Esophagus muscularis mucosa (tissue), 4 donors: ENCODE measurements at regions not wholly inside any gene's neighbourhood (a gene's known extent, or its start where the extent isn't known, plus 50 kb on each side); places are given as distances from the start of the nearest gene placed in this dataset.
"Not testable (repeated sequence)": the region's sequence is repeated elsewhere in the genome, so short reads cannot be mapped to it uniquely, and the experiment has no call there.

ENCODE experiments used
- DNase-seq: peaks from one replicate; pipeline ENCODE4 v3.0.0-alpha.2; 2017; ENCODE audit errors: extremely low spot score
- H3K27ac ChIP-seq, 4 donors: fragments of 200-600 bp; sonication (generic); replicated peaks in 1 of 4; 1 replicate in 3 of 4; 2 replicates in 1 of 4; pipeline ENCODE4 v1.5.1; 2016 to 2019; ENCODE audit warnings: mild to moderate bottlenecking in 1 of 4
- H3K27me3 ChIP-seq, 4 donors: fragments of 200-600 bp; sonication (generic); one replicate each; pipeline versions ENCODE4 v1.5.1 to v1.6.0; 2016 to 2019
- H3K36me3 ChIP-seq, 4 donors: fragments of 200-600 bp; sonication (generic); one replicate each; pipeline ENCODE4 v1.5.1; 2016 to 2019
- H3K4me1 ChIP-seq, 4 donors: fragments of 200-600 bp; sonication (generic); one replicate each; pipeline ENCODE4 v1.5.1; 2016 to 2019
- H3K4me3 ChIP-seq, 4 donors: fragments of 200-600 bp; sonication (generic); 1 replicate in 2 of 4; 2 replicates in 2 of 4; pipeline ENCODE4 v1.5.1; 2016 to 2019; ENCODE audit warnings: mild to moderate bottlenecking in 4 of 4, moderate library complexity in 1 of 4
- H3K9me3 ChIP-seq, 4 donors: fragments of 200-600 bp; sonication (generic); 1 replicate in 3 of 4; 2 replicates in 1 of 4; pipeline ENCODE4 v1.5.1; 2016 to 2019
- EP300 ChIP-seq: sonication (generic); formaldehyde crosslinking; IDR thresholded peaks from one replicate; pipeline ENCODE4 v1.6.1; 2017; ENCODE audit warnings: antibody characterized with exemption
- POLR2A ChIP-seq: fragments of 450-650 bp; IDR thresholded peaks from one replicate; pipeline ENCODE4 v1.6.1; 2017; ENCODE audit warnings: antibody characterized with exemption, moderate library complexity, mild to moderate bottlenecking, low read depth
- POLR2AphosphoS5 ChIP-seq, 2 donors: sonication (generic); formaldehyde crosslinking; IDR thresholded peaks; one replicate each; pipeline ENCODE4 v1.6.1; 2017; ENCODE audit warnings: antibody characterized with exemption in 2 of 2
- WGBS: methylation state at CpG from one replicate; pipeline ENCODE4 v1.1.5; 2018; 5-methylcytosine and 5-hydroxymethylcytosine counted together
- intact Hi-C: fragments of 100-400 bp; cut with DNase I; formaldehyde crosslinking; loops from one replicate; pipeline ENCODE4 v1.15.1; 2023
- TF ChIP-seq, protein P1 (sequence below), 3 experiments: fragments of 200-600 bp in 2 of 3; fragments of 450-650 bp in 1 of 3; sonication (generic) in 2 of 3; IDR thresholded peaks; one replicate each; pipeline ENCODE4 v1.5.1; 2017 to 2019; ENCODE audit warnings: antibody characterized with exemption in 3 of 3, mild to moderate bottlenecking in 2 of 3, moderate library complexity in 1 of 3

DNA sequence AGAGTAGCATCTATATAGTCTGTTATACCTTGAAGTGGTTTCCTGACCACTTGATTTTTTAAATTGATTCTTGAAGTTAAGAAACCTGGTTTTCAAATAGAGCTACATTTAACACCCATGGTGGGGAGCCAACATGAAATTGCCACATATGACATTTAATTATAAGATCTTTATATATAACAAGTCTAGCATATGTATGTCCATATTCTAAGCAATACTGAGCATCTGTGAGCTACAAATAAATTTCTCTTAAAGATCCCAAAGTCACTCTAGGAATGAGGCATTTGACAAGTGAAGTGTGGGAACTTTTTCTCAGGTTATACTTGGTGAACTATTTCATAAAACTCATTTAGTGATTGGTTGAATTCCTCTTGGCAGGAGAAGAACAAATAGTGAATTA is 132.5 kb downstream of the RPL10L start:
- no peaks in the 10 kb centered on the region for H3K4me1 ChIP-seq
- DNase-seq, result no peak
- H3K9me3 ChIP-seq, result no peaks in the 10 kb centered on the region
- TF ChIP-seq, protein P1, sequence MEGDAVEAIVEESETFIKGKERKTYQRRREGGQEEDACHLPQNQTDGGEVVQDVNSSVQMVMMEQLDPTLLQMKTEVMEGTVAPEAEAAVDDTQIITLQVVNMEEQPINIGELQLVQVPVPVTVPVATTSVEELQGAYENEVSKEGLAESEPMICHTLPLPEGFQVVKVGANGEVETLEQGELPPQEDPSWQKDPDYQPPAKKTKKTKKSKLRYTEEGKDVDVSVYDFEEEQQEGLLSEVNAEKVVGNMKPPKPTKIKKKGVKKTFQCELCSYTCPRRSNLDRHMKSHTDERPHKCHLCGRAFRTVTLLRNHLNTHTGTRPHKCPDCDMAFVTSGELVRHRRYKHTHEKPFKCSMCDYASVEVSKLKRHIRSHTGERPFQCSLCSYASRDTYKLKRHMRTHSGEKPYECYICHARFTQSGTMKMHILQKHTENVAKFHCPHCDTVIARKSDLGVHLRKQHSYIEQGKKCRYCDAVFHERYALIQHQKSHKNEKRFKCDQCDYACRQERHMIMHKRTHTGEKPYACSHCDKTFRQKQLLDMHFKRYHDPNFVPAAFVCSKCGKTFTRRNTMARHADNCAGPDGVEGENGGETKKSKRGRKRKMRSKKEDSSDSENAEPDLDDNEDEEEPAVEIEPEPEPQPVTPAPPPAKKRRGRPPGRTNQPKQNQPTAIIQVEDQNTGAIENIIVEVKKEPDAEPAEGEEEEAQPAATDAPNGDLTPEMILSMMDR (IDR thresholded peaks at IDR 0.05), result no peak
- TF ChIP-seq POLR2AphosphoS5 (IDR thresholded peaks at IDR 0.05) (no peak), EP300 (no peak), POLR2A (no peak)
- H3K4me3 ChIP-seq, result no peak overlapping the region
- intact Hi-C loops, result no loop called here
- H3K36me3 ChIP-seq, result no peaks in the 10 kb centered on the region
- no peaks in the 10 kb centered on the region for H3K27me3 ChIP-seq
- no peak overlapping the region for H3K27ac ChIP-seq

- H3K9me3 ChIP-seq, H3K27ac ChIP-seq, intact Hi-C loops, DNase-seq, H3K36me3 ChIP-seq, H3K4me1 ChIP-seq, H3K27me3 ChIP-seq, H3K4me3 ChIP-seq: not testable (repeated sequence)
- 93% methylated on average over 8 of the region's 13 CpGs for WGBS
Observed at GRCh38 chr14:46508752-46509151, 142.8 kb downstream of the RPL10L start.

GRCh38 chr14:46499521-46499920 is 152.1 kb downstream of the RPL10L start:
- no peaks in the 10 kb centered on the region for H3K27me3 ChIP-seq
- no peaks in the 10 kb centered on the region for H3K4me1 ChIP-seq
- H3K27ac ChIP-seq, result no peak overlapping the region
- intact Hi-C loops, result no loop called here
- H3K36me3 ChIP-seq, result no peaks in the 10 kb centered on the region
- H3K4me3 ChIP-seq, result no peak overlapping the region
- DNase-seq, result no peak
- TF ChIP-seq EP300, result no peak
- TF ChIP-seq, protein P1 (IDR thresholded peaks at IDR 0.05), result no peak
- TF ChIP-seq POLR2A, result no peak
- no peak for TF ChIP-seq POLR2AphosphoS5 (IDR thresholded peaks at IDR 0.05)
- 85% methylated on average over 2 of the region's 2 CpGs for WGBS
- H3K9me3 ChIP-seq, result no peaks in the 10 kb centered on the region

DNA sequence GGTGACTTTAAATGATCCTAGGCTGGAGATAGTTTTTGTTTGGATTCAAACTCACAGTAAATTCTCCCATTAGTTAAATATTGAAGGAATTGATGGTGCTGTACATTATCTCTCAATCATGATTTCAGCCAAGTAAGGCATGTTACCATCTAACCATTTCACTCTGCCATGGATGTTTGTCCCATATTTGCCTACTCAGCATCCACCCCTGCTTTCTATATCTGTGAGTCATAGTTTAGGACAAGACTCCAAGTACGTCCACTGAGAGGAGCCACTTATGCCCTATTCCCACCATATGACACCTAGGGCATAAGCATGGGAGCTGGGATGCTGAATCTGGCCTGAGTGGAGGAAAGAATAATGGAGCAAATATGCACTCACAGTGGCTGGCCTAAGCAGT is 155.2 kb downstream of the RPL10L start:
- TF ChIP-seq EP300 (no peak), POLR2A (no peak), POLR2AphosphoS5 (IDR thresholded peaks at IDR 0.05) (no peak)
- TF ChIP-seq, protein P1 (IDR thresholded peaks at IDR 0.05), result no peak
- H3K27ac ChIP-seq, result no peak overlapping the region
- no peak for DNase-seq
- intact Hi-C loops, result no loop called here
- no peak overlapping the region for H3K4me3 ChIP-seq
- no peaks in the 10 kb centered on the region for H3K36me3 ChIP-seq
- 100% methylated on average over 1 of the region's 1 CpG for WGBS
- no peaks in the 10 kb centered on the region for H3K27me3 ChIP-seq
- H3K4me1 ChIP-seq, result no peaks in the 10 kb centered on the region
- no peaks in the 10 kb centered on the region for H3K9me3 ChIP-seq

- no peaks in the 10 kb centered on the region for H3K9me3 ChIP-seq
- H3K4me1 ChIP-seq, result no peaks in the 10 kb centered on the region
- intact Hi-C loops, result no loop called here
- 66% methylated on average over 1 of the region's 1 CpG for WGBS
- TF ChIP-seq, protein P1 (IDR thresholded peaks at IDR 0.05), result no peak
- no peak for TF ChIP-seq POLR2AphosphoS5 (IDR thresholded peaks at IDR 0.05)
- no peak for TF ChIP-seq EP300
- TF ChIP-seq POLR2A, result no peak
- H3K27me3 ChIP-seq, result no peaks in the 10 kb centered on the region
- no peaks in the 10 kb centered on the region for H3K36me3 ChIP-seq
- no peak overlapping the region for H3K4me3 ChIP-seq
- no peak for DNase-seq
- H3K27ac ChIP-seq, result no peak overlapping the region
Observed at GRCh38 chr14:46490238-46490685, 161.3 kb downstream of the RPL10L start.
